HCT116 (cell line): ENCODE measurements at regions not wholly inside any gene's neighbourhood (a gene's known extent, or its start where the extent isn't known, plus 50 kb on each side); places are given as distances from the start of the nearest gene placed in this dataset.

Source experiments
- ATAC-seq: fragments of 200-7000 bp; cut with Tn5 transposase; 2 replicates; pipeline ENCODE4 v1.9.1; 2020; ENCODE audit warnings: mild to moderate bottlenecking, moderate library complexity
- BruUV-seq: library from RNA; stranded (reverse); fragments of 400-500 nt; replicated peaks from 2 replicates; lab custom pipeline; 2021; lab: Mats Ljungman, UMichigan
- CTCF ChIA-PET: fragments of 300-600 bp; sonication (Branson Sonifier 250); formaldehyde crosslinking; loops from one replicate; lab custom pipeline; 2021; ENCODE audit warnings: antibody characterized with exemption; lab: Charles Lee
- POLR2A ChIA-PET: fragments of 300-600, 350-600 bp; sonication (Branson Sonifier 250); formaldehyde crosslinking; loops from one replicate; lab custom pipeline; 2021; ENCODE audit warnings: antibody characterized with exemption; lab: Charles Lee
- RAD21 ChIA-PET, 2 experiments: fragments of 300-600 bp; sonication (Branson Sonifier 250); formaldehyde crosslinking; loops; one replicate each; lab custom pipeline; 2023; ENCODE audit warnings: low total read pairs in 2 of 2; ENCODE audit not compliant: uncharacterized antibody in 2 of 2, unreplicated experiment in 2 of 2, low non-redundant PET in 1 of 2; lab: Charles Lee
- DNase-seq: peaks from one replicate; pipeline ENCODE4 v3.0.0-alpha.2; 2010; ENCODE audit warnings: low read depth, low spot score
- H2AFZ ChIP-seq: fragments of 200-600 bp; shearing (Covaris generic), sonication (generic); 2 replicates; pipeline ENCODE4 v1.6.1; 2017; ENCODE audit warnings: low read depth, mixed run types, mixed read lengths, antibody characterized with exemption, low read length; ENCODE audit not compliant: poor library complexity, severe bottlenecking
- H3K27ac ChIP-seq: 2 replicates; pipeline ENCODE4 v1.5.1; 2012; ENCODE audit warnings: low read depth, low read length
- H3K27me3 ChIP-seq: fragments of 200-600 bp; sonication (generic); 2 replicates; pipeline ENCODE4 v1.6.1; 2016; ENCODE audit warnings: mixed run types, low read length, mixed read lengths; ENCODE audit not compliant: insufficient read depth
- H3K36me3 ChIP-seq, 2 experiments: fragments of 200-500 bp in 1 of 2; fragments of 200-600 bp in 1 of 2; sonication (Bioruptor generic) in 1 of 2; sonication (generic) in 1 of 2; 2 replicates each; pipeline versions ENCODE4 v1.5.1 to v1.6.1; 2014 to 2016; ENCODE audit warnings: low read length in 2 of 2, inconsistent platforms in 1 of 2, mixed read lengths in 1 of 2, mixed run types in 1 of 2; ENCODE audit not compliant: insufficient read depth in 2 of 2, control insufficient read depth in 1 of 2
- H3K4me1 ChIP-seq, 2 experiments: fragments of 200-600 bp in 1 of 2; sonication (generic) in 1 of 2; 2 replicates each; pipeline versions ENCODE4 v1.5.1 to v1.6.1; 2012 to 2017; ENCODE audit warnings: low read length in 2 of 2, inconsistent platforms in 1 of 2, mild to moderate bottlenecking in 1 of 2, mixed read lengths in 1 of 2, mixed run types in 1 of 2, moderate library complexity in 1 of 2; ENCODE audit not compliant: insufficient read depth in 2 of 2, control insufficient read depth in 1 of 2
- H3K4me2 ChIP-seq: fragments of 200-600 bp; sonication (generic); 2 replicates; pipeline ENCODE4 v1.6.1; 2017; ENCODE audit warnings: mixed run types, low read length, mixed read lengths
- H3K4me3 ChIP-seq, 2 experiments: fragments of 200-600 bp in 1 of 2; sonication (generic) in 1 of 2; replicated peaks in 1 of 2; 2 replicates each; pipeline ENCODE4 v1.5.1; 2011 to 2016; ENCODE audit warnings: low read length in 2 of 2, control low read depth in 1 of 2, low read depth in 1 of 2, mild to moderate bottlenecking in 1 of 2, mixed read lengths in 1 of 2, mixed run types in 1 of 2
- H3K79me2 ChIP-seq: fragments of 200-600 bp; sonication (generic); 2 replicates; pipeline ENCODE4 v1.6.1; 2017; ENCODE audit warnings: mild to moderate bottlenecking, mixed run types, low read length, moderate library complexity, mixed read lengths; ENCODE audit not compliant: insufficient read depth
- H3K9ac ChIP-seq: fragments of 200-600 bp; sonication (generic); 2 replicates; pipeline ENCODE4 v1.6.1; 2016; ENCODE audit warnings: low read length, mixed read lengths
- H3K9me2 ChIP-seq: fragments of 200-600 bp; sonication (generic), shearing (Covaris generic); 2 replicates; pipeline ENCODE4 v1.6.1; 2017; ENCODE audit warnings: mixed run types, mild to moderate bottlenecking, moderate library complexity; ENCODE audit not compliant: insufficient read depth
- H3K9me3 ChIP-seq, 2 experiments: fragments of 200-500 bp in 1 of 2; fragments of 200-600 bp in 1 of 2; sonication (Bioruptor generic) in 1 of 2; sonication (generic) in 1 of 2; 2 replicates each; pipeline ENCODE4 v1.6.1; 2014 to 2017; ENCODE audit warnings: low read length in 2 of 2, mixed read lengths in 2 of 2, inconsistent platforms in 1 of 2, low read depth in 1 of 2, mild to moderate bottlenecking in 1 of 2, mixed run types in 1 of 2, moderate library complexity in 1 of 2; ENCODE audit not compliant: control insufficient read depth in 1 of 2, insufficient read depth in 1 of 2
- H4K20me1 ChIP-seq: fragments of 200-600 bp; sonication (generic), shearing (Covaris generic); 2 replicates; pipeline ENCODE4 v1.6.1; 2017; ENCODE audit warnings: mixed run types, mild to moderate bottlenecking, moderate library complexity; ENCODE audit not compliant: insufficient read depth
- CBX3 ChIP-seq: IDR thresholded peaks from 2 replicates; pipeline ENCODE4 v1.6.1; 2012; ENCODE audit warnings: low read depth
- CEBPB ChIP-seq: IDR thresholded peaks from 2 replicates; pipeline ENCODE4 v1.6.1; 2012; ENCODE audit warnings: low read depth
- EGR1 ChIP-seq: IDR thresholded peaks from 2 replicates; pipeline ENCODE4 v1.6.1; 2012; ENCODE audit warnings: low read depth
- ELF1 ChIP-seq: IDR thresholded peaks from 2 replicates; pipeline ENCODE4 v1.6.1; 2012; ENCODE audit warnings: low read depth, borderline replicate concordance
- EZH2 ChIP-seq: fragments of 200-600 bp; sonication (generic); IDR thresholded peaks from 2 replicates; pipeline ENCODE4 v1.6.1; 2017; ENCODE audit warnings: antibody characterized with exemption, mixed run types
- EZH2phosphoT487 ChIP-seq: fragments of 200-600 bp; IDR thresholded peaks from 2 replicates; pipeline ENCODE4 v1.6.1; 2018; ENCODE audit warnings: antibody characterized with exemption, borderline replicate concordance
- FOSL1 ChIP-seq: IDR thresholded peaks from 2 replicates; pipeline ENCODE4 v1.6.1; 2012; ENCODE audit warnings: low read depth
- MAX ChIP-seq: IDR thresholded peaks from 2 replicates; pipeline ENCODE4 v1.6.1; 2012
- POLR2AphosphoS5 ChIP-seq: IDR thresholded peaks from 2 replicates; pipeline ENCODE4 v1.6.1; 2011; ENCODE audit warnings: mild to moderate bottlenecking, low read depth, low read length, moderate library complexity
- REST ChIP-seq: IDR thresholded peaks from 2 replicates; pipeline ENCODE4 v1.6.1; 2012; ENCODE audit warnings: low read depth
- SIN3A ChIP-seq: IDR thresholded peaks from 2 replicates; pipeline ENCODE4 v1.6.1; 2012; ENCODE audit warnings: low read depth
- SP1 ChIP-seq: IDR thresholded peaks from 2 replicates; pipeline ENCODE4 v1.6.1; 2012; ENCODE audit warnings: low read depth
- SRF ChIP-seq: IDR thresholded peaks from 2 replicates; pipeline ENCODE4 v1.6.1; 2012; ENCODE audit warnings: low read depth
- TCF7L2 ChIP-seq: IDR thresholded peaks from 2 replicates; pipeline ENCODE4 v1.7.0; 2011; ENCODE audit warnings: borderline replicate concordance, inconsistent platforms; ENCODE audit not compliant: insufficient read depth, insufficient read length; ENCODE audit errors: extremely low read depth
- ZFX ChIP-seq: fragments of 450-650 bp; IDR thresholded peaks from 2 replicates; pipeline ENCODE4 v1.6.1; 2017
- ZNF274 ChIP-seq: fragments of 200-500 bp; sonication (Bioruptor generic); IDR thresholded peaks from 2 replicates; pipeline ENCODE4 v1.6.1; 2014; ENCODE audit warnings: mild to moderate bottlenecking, low read depth, low read length, inconsistent platforms
- intact Hi-C: fragments of 100-400 bp; cut with micrococcal nuclease; formaldehyde crosslinking; loops from 2 replicates; pipeline ENCODE4 v1.10.0; 2022
- TF ChIP-seq, protein P1 (sequence below): IDR thresholded peaks from 2 replicates; pipeline ENCODE4 v1.6.1; 2011; ENCODE audit warnings: mild to moderate bottlenecking, low read length, moderate library complexity; ENCODE audit not compliant: insufficient replicate concordance; ENCODE audit errors: extremely low read depth

DNA sequence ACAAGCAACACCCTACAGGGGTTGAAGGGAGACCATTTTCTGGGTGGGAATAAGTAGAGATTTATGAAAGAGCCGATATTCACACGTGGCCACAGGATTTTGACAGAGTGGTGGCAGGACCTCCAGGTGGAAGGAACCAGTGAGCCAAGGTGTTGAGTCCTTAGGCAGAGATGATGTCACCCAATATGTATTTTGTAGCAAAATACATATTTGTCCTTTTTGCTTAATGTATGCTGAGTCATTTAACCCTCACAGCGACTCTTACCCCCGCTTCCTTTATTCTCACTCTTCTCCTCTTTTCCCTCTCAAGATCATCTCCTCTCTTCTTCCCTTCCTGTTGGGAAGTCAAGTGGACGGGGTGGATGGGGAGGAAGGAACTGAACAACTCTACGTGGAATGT is 215.7 kb upstream of the S1PR3 start:
- Histone ChIP-seq H3K9me3 (no peaks in the 10 kb centered on the region), H3K9ac (no peak overlapping the region), H3K9me2 (no peaks in the 10 kb centered on the region), H3K27ac (no peak overlapping the region), H3K4me3 (no peak overlapping the region), H3K4me2 (no peak overlapping the region), H3K4me1 (no peaks in the 10 kb centered on the region; a peak in 1 of 4 replicates), H3K36me3 (no peaks in the 10 kb centered on the region), H4K20me1 (no peaks in the 10 kb centered on the region), H2AFZ (no peak overlapping the region), H3K79me2 (no peaks in the 10 kb centered on the region), H3K27me3 (no peaks in the 10 kb centered on the region)
- TF ChIP-seq ELF1 (no peak), SP1 (no peak)
- no TSS peak for BruUV-seq
- CTCF ChIA-PET, result no interaction called here
- DNase-seq (no peak), ATAC-seq (no peak)
- RAD21 ChIA-PET, result no interaction called here
- POLR2A ChIA-PET, result no interaction called here
- intact Hi-C loops, result no loop called here

DNA sequence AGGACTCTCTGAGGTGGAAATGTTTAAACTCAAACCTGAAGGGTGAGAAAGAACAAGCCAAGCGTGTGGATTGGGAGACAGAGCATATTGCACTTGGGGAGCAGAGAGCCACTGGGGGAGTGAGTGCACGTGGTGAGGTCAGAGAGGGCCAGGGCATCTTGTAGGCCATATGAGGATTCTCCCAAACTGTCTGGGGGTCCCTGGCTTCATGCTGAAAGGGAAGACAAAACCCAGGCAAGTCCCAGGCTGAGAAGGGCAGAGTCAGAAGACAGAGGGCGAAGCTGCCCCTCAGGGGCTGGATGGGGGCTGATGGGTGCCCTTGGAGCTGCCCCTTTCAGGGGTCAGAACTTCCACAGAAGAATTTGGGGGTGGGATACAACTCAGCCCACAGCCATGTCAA is 215.3 kb upstream of the S1PR3 start:
- Histone ChIP-seq H3K4me1 (no peaks in the 10 kb centered on the region; a peak in 1 of 4 replicates), H3K36me3 (no peaks in the 10 kb centered on the region)
- TF ChIP-seq ZFX, result no peak
- no peak for TF ChIP-seq ELF1
- no peak for TF ChIP-seq EZH2phosphoT487
- no peak for TF ChIP-seq ZNF274
- no peak for TF ChIP-seq FOSL1
- no peak for TF ChIP-seq POLR2AphosphoS5
- no peak for TF ChIP-seq REST
- TF ChIP-seq, protein P1, sequence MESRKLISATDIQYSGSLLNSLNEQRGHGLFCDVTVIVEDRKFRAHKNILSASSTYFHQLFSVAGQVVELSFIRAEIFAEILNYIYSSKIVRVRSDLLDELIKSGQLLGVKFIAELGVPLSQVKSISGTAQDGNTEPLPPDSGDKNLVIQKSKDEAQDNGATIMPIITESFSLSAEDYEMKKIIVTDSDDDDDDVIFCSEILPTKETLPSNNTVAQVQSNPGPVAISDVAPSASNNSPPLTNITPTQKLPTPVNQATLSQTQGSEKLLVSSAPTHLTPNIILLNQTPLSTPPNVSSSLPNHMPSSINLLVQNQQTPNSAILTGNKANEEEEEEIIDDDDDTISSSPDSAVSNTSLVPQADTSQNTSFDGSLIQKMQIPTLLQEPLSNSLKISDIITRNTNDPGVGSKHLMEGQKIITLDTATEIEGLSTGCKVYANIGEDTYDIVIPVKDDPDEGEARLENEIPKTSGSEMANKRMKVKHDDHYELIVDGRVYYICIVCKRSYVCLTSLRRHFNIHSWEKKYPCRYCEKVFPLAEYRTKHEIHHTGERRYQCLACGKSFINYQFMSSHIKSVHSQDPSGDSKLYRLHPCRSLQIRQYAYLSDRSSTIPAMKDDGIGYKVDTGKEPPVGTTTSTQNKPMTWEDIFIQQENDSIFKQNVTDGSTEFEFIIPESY, result no peak
- TF ChIP-seq SIN3A, result no peak
- no peak for TF ChIP-seq EZH2
- TF ChIP-seq TCF7L2, result no peak
- no peak for TF ChIP-seq MAX
- TF ChIP-seq CEBPB, result no peak
- TF ChIP-seq SRF, result no peak
- no peak for TF ChIP-seq EGR1
- no peak for TF ChIP-seq CBX3

More for the DNA sequence above, 215.3 kb upstream of the S1PR3 start:
- no peak overlapping the region for H2AFZ ChIP-seq
- ATAC-seq (no peak), DNase-seq (no peak)
- no peak overlapping the region for H3K4me2 ChIP-seq
- H3K9me3 ChIP-seq, result no peaks in the 10 kb centered on the region
- H3K4me3 ChIP-seq, result no peak overlapping the region
- no peaks in the 10 kb centered on the region for H3K9me2 ChIP-seq
- intact Hi-C loops, result no loop called here
- no peak overlapping the region for H3K27ac ChIP-seq
- no peaks in the 10 kb centered on the region for H3K27me3 ChIP-seq
- ChIA-PET RAD21 (no interaction called here), CTCF (no interaction called here), POLR2A (no interaction called here)
- BruUV-seq, result no TSS peak
- no peaks in the 10 kb centered on the region for H4K20me1 ChIP-seq
- H3K9ac ChIP-seq, result no peak overlapping the region
- H3K79me2 ChIP-seq, result no peaks in the 10 kb centered on the region
